HG03457 (cell line): ENCODE measurements at regions not wholly inside any gene's neighbourhood (a gene's known extent, or its start where the extent isn't known, plus 50 kb on each side); places are given as distances from the start of the nearest gene placed in this dataset.

Source experiments
- ATAC-seq: cut with Tn5 transposase; IDR thresholded peaks from one replicate; pipeline ENCODE4 v1.9.1; 2021; ENCODE audit warnings: moderate number of reproducible peaks; ENCODE audit not compliant: unreplicated experiment

- no peak for ATAC-seq
Measured at GRCh38 chr14:62234849-62235248, 472.6 kb downstream of the SNAPC1 start.

- no peak for ATAC-seq
Measured at GRCh38 chr14:62244221-62244620, 482.0 kb downstream of the SNAPC1 start.

- no peak for ATAC-seq
Measured at GRCh38 chr14:62247266-62247665, 485.0 kb downstream of the SNAPC1 start.

- no peak for ATAC-seq
Measured at GRCh38 chr14:62251237-62251636, 489.0 kb downstream of the SNAPC1 start.

GRCh38 chr14:62253171-62253570, 491.0 kb downstream of the SNAPC1 start:
- ATAC-seq: no peak

GRCh38 chr14:62253911-62254310, 491.7 kb downstream of the SNAPC1 start:
- no peak for ATAC-seq

GRCh38 chr14:62269204-62269603, 507.0 kb downstream of the SNAPC1 start:
- no peak for ATAC-seq

GRCh38 chr14:62270236-62270635, 508.0 kb downstream of the SNAPC1 start:
- ATAC-seq: no peak

GRCh38 chr14:62280366-62280765, 518.1 kb downstream of the SNAPC1 start:
- no peak for ATAC-seq

GRCh38 chr14:62283837-62284236, 521.6 kb downstream of the SNAPC1 start:
- ATAC-seq: no peak

- no peak for ATAC-seq
Measured at GRCh38 chr14:62289471-62289870, 527.3 kb downstream of the SNAPC1 start.

GRCh38 chr14:62301080-62301479, 538.9 kb downstream of the SNAPC1 start:
- ATAC-seq: no peak

GRCh38 chr14:62301911-62302310, 539.7 kb downstream of the SNAPC1 start:
- ATAC-seq: no peak

GRCh38 chr14:62303437-62303836, 541.2 kb downstream of the SNAPC1 start:
- no peak for ATAC-seq

GRCh38 chr14:62304257-62304656, 542.0 kb downstream of the SNAPC1 start:
- ATAC-seq: no peak

GRCh38 chr14:62307844-62308243, 545.6 kb downstream of the SNAPC1 start:
- ATAC-seq: no peak

GRCh38 chr14:62308316-62308715, 546.1 kb downstream of the SNAPC1 start:
- ATAC-seq: no peak

GRCh38 chr14:62308891-62309290, 546.7 kb downstream of the SNAPC1 start:
- no peak for ATAC-seq

- no peak for ATAC-seq
Measured at GRCh38 chr14:62313212-62313611, 551.0 kb downstream of the SNAPC1 start.

- ATAC-seq: no peak
Measured at GRCh38 chr14:62314221-62314620, 552.0 kb downstream of the SNAPC1 start.

- ATAC-seq: no peak
Measured at GRCh38 chr14:62314871-62315270, 552.7 kb downstream of the SNAPC1 start.

- ATAC-seq: no peak
Measured at GRCh38 chr14:62315631-62316030, 553.4 kb downstream of the SNAPC1 start.

GRCh38 chr14:62322216-62322615, 560.0 kb downstream of the SNAPC1 start:
- no peak for ATAC-seq

- no peak for ATAC-seq
Measured at GRCh38 chr14:62329427-62329826, 567.2 kb downstream of the SNAPC1 start.
